ENCODE measurements at regions not wholly inside any gene's neighbourhood (a gene's known extent, or its start where the extent isn't known, plus 50 kb on each side); places are given as distances from the start of the nearest gene placed in this dataset.

DNA sequence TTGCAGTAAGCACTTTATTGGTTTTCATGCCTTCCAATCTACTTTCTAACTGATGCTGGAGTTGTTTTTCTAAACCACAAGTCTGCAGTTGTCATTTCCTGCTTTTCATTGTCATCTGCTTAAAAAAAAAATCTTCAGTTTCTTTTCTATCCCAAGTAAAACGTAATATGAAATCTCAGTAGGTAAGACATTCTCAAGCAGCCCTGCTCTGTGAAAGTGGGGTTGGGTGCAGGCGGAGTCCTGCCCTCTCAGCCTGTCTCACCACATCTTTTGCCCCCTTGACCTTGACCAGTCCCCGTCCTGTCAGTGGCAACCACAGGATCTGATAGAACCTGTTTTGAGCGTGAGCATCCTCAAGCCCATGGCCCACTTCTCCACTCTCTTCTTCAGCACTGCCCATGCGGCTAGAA lies 80.0 kb upstream of the CPO start:
- Histone ChIP-seq H3K27me3 (replicated peaks; ENCODE audit: insufficient read depth, low read depth, low read length, poor library complexity) (no peaks in the 10 kb centered on the region), H3K4me1 (ENCODE audit: insufficient read depth, low read length, poor library complexity, severe bottlenecking) (no peaks in the 10 kb centered on the region), H3K36me3 (ENCODE audit: insufficient read depth, low read length, poor library complexity, severe bottlenecking) (no peaks in the 10 kb centered on the region), H3K27ac (ENCODE audit: low read depth, low read length, poor library complexity, severe bottlenecking) (no peak overlapping the region), H3K4me3 (ENCODE audit: low read depth, low read length, poor library complexity, severe bottlenecking) (no peak overlapping the region), H3K9me3 (ENCODE audit: low read depth, low read length, poor library complexity, severe bottlenecking) (no peaks in the 10 kb centered on the region)
- no TSS peak for BruUV-seq (replicated peaks)
- ChIA-PET POLR2A (ENCODE audit: low non-redundant PET) (no interaction called here), CTCF (no interaction called here)
- no peak for TF ChIP-seq EZH2 (IDR thresholded peaks at IDR 0.05; ENCODE audit: borderline replicate concordance, low read depth, low read length, poor library complexity, severe bottlenecking)
- TF ChIP-seq, protein P1, sequence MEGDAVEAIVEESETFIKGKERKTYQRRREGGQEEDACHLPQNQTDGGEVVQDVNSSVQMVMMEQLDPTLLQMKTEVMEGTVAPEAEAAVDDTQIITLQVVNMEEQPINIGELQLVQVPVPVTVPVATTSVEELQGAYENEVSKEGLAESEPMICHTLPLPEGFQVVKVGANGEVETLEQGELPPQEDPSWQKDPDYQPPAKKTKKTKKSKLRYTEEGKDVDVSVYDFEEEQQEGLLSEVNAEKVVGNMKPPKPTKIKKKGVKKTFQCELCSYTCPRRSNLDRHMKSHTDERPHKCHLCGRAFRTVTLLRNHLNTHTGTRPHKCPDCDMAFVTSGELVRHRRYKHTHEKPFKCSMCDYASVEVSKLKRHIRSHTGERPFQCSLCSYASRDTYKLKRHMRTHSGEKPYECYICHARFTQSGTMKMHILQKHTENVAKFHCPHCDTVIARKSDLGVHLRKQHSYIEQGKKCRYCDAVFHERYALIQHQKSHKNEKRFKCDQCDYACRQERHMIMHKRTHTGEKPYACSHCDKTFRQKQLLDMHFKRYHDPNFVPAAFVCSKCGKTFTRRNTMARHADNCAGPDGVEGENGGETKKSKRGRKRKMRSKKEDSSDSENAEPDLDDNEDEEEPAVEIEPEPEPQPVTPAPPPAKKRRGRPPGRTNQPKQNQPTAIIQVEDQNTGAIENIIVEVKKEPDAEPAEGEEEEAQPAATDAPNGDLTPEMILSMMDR (conservative IDR thresholded peaks at IDR 0.05; ENCODE audit: low read depth, low read length) = no peak
- intact Hi-C loops (cut with micrococcal nuclease; ENCODE audit: unreplicated experiment) = no loop called here
- DNase-seq (ENCODE audit: low spot score) = no peak

DNA sequence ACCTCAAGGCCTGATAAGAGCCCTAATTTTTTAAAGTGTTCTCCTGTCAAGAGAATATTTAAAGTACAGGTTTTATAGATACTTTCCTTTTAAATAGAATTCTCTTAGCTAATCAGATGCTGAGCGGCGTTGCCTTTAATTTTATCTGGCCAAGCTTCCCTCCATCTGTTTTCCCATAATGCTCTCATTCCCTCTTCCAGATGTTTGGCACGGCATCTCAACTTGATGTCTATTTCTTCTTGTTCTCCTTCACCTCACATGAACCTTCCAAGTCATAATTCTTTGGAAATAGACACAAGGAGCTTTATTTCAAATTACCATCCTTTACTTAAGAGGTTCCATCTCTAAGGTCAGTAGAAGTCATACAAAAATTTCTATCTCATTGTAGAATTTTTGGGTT lies 76.1 kb upstream of the CPO start:
- POLR2A ChIA-PET (ENCODE audit: low non-redundant PET) = no interaction called here
- Histone ChIP-seq H3K27ac (ENCODE audit: low read depth, low read length, poor library complexity, severe bottlenecking) (no peak overlapping the region), H3K36me3 (ENCODE audit: insufficient read depth, low read length, poor library complexity, severe bottlenecking) (no peaks in the 10 kb centered on the region), H3K9me3 (ENCODE audit: low read depth, low read length, poor library complexity, severe bottlenecking) (no peaks in the 10 kb centered on the region), H3K27me3 (replicated peaks; ENCODE audit: insufficient read depth, low read depth, low read length, poor library complexity) (no peaks in the 10 kb centered on the region), H3K4me3 (ENCODE audit: low read depth, low read length, poor library complexity, severe bottlenecking) (no peak overlapping the region), H3K4me1 (ENCODE audit: insufficient read depth, low read length, poor library complexity, severe bottlenecking) (no peaks in the 10 kb centered on the region)
- CTCF ChIA-PET = no interaction called here
- DNase-seq (ENCODE audit: low spot score) = no peak
- intact Hi-C loops (cut with micrococcal nuclease; ENCODE audit: unreplicated experiment) = no loop called here
- BruUV-seq (replicated peaks) = no TSS peak
- TF ChIP-seq, protein P1 (conservative IDR thresholded peaks at IDR 0.05; ENCODE audit: low read depth, low read length) = no peak
- no peak for TF ChIP-seq EZH2 (IDR thresholded peaks at IDR 0.05; ENCODE audit: borderline replicate concordance, low read depth, low read length, poor library complexity, severe bottlenecking)

DNA sequence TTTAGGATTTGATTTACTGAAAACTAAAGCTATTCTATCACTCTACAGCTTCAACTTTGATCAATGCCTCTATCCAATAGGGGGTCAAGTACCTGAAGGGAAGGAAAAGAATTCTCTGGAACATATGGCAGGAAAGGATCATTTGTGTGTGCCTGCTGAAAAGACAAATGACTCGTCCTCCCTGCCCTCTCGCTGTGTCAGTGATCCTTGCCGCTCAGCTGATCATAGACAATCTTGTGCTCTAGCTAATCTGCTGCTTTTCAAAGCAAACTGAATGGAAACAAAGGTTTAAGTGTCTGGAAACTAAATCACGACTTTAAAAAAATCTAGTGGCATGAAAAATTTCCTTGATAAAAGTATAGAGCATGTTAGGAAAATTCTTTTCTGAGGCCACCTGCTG lies 75.6 kb upstream of the CPO start:
- DNase-seq (ENCODE audit: low spot score) = no peak
- no peaks in the 10 kb centered on the region for H3K36me3 ChIP-seq (ENCODE audit: insufficient read depth, low read length, poor library complexity, severe bottlenecking)
- H3K4me1 ChIP-seq (ENCODE audit: insufficient read depth, low read length, poor library complexity, severe bottlenecking) = no peaks in the 10 kb centered on the region
- no peaks in the 10 kb centered on the region for H3K27me3 ChIP-seq (replicated peaks; ENCODE audit: insufficient read depth, low read depth, low read length, poor library complexity)
- no peak overlapping the region for H3K27ac ChIP-seq (ENCODE audit: low read depth, low read length, poor library complexity, severe bottlenecking)
- no peak for TF ChIP-seq EZH2 (IDR thresholded peaks at IDR 0.05; ENCODE audit: borderline replicate concordance, low read depth, low read length, poor library complexity, severe bottlenecking)
- TF ChIP-seq, protein P1 (conservative IDR thresholded peaks at IDR 0.05; ENCODE audit: low read depth, low read length) = no peak
- no peak overlapping the region for H3K4me3 ChIP-seq (ENCODE audit: low read depth, low read length, poor library complexity, severe bottlenecking)
- CTCF ChIA-PET = no interaction called here
- POLR2A ChIA-PET (ENCODE audit: low non-redundant PET) = no interaction called here
- no TSS peak for BruUV-seq (replicated peaks)
- intact Hi-C loops (cut with micrococcal nuclease; ENCODE audit: unreplicated experiment) = no loop called here
- H3K9me3 ChIP-seq (ENCODE audit: low read depth, low read length, poor library complexity, severe bottlenecking) = no peaks in the 10 kb centered on the region
